HT-29 (cell line): ENCODE measurements at regions not wholly inside any gene's neighbourhood (a gene's known extent, or its start where the extent isn't known, plus 50 kb on each side); places are given as distances from the start of the nearest gene placed in this dataset.

Source experiments
- DNase-seq: peaks from one replicate; pipeline ENCODE4 v3.0.0-alpha.2; 2015; ENCODE audit warnings: low spot score

GRCh38 chr1:62981434-62981833 is 197.5 kb downstream of the ATG4C start:
- DNase-seq = no peak

DNA sequence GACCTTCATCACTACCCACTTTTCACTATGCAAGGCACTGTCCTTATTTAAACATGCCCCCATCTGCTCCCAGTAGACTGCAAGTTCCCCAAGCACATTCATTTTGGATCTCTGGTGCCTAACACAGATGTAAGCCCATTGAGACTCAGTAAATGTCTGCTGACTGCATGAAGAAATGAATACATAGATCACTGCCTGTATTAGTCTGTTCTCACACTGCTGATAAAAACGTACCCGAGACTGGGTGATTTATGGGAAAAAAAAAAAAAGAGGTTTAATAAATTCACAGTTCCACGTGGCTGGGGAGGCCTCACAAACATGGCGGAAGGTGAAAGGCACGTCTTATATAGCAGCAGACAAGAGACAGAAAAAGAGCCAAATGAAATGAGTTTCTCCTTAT is 204.9 kb downstream of the ATG4C start:
- no peak for DNase-seq

GRCh38 chr1:62989497-62989896 is 205.6 kb downstream of the ATG4C start:
- no peak for DNase-seq

DNA sequence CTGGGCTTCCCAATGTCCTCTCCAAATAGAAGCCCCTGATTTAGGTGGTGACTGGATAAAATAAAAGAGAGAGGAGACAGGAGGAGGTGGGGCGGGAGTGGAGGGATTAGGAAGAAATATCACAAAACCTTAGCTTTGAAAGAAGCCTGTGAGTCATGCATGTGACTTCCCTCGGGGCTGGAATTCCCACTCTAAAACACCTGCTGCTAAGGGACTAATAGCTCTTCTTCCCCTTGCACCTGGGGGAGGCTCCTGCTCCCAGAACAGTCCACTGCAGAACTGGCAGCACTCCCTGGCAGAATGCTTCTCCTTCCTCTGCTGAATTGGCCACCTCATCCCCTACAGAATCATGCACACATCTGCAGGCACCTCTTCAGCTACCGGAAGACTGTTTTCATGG is 207.2 kb downstream of the ATG4C start:
- no peak for DNase-seq

DNA sequence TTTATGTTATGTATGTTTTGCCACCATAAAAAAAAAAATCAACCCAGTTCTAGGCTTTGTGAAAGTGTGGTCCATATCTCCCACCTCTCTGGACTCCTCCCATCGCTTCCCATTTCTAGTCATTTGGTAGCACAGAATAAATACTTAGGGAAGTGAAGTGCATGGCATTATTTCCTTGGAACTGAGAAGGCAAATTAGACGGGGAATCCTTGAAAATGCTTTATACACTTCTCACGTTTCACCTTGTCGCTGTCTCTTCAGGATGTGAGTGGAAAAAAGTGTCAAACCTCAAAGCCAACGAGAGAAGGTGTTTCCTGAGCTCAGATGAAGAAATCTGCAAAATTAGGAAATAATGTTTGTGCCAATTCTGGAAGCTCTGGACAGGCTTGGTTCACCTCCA is 209.9 kb downstream of the ATG4C start:
- DNase-seq = no peak

- no peak for DNase-seq
These were observed 211.2 kb downstream of the ATG4C start for GRCh38 chr1:62995173-62995572.

- no peak for DNase-seq
These were observed 214.0 kb downstream of the ATG4C start for GRCh38 chr1:62997884-62998283.

DNA sequence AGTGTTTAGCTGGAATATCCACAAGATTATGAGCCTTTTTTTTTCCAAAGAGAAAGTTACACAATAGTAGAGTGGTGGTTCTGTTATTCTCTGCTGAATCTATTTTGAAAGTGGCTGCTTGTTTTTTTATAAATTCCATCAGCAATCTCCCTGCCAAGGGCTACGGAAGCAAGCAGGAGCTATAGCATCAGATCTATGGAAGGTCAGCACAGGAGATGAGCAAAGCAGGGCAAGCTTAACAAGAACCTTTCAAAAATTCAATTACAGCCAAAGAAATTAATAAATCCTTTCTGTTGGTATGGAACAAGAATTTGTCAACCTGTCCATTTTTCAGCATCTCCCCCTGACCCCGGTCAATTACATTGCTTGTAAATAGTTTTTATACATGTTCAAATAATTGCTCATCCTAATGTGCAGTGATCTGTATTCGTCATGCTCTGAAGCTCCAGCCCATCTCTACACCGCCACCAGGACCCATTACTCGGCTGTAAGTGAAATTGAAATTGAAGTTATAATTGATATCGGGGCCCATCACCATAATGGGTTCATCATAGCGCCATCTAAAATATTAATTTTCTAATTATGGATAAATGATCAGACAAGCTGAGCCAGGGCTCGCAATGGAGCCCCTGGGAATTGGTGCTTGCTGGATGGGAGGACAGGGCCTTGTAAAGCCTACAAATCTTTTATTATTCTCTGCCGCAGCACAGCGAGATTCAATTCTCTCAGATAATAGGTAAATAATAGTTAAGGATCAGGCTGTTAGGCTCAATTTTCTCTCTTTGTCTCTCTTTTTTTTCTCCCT is 215.1 kb downstream of the ATG4C start:
- no peak for DNase-seq

DNA sequence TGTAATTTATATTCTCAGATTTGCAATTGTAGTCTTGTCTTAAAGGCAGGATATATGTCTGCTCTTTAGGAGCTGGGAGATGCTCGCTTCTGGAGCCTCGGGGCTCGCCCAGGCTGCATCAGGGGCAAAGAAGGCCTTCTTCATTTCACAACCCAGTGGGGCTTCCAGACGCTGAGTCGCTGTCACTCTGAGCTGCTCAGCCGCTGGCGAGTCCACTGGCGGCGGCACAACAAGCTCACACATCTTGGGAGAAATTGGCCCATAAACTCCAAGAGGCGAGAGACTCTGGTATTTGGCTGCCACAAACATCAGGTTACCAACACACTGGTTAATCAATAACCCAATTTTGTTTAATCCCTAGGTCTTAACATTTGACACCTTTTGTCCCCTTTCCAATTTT is 216.6 kb downstream of the ATG4C start:
- DNase-seq = no peak

- DNase-seq = peak; percentile 32
These were observed 220.9 kb downstream of the ATG4C start for GRCh38 chr1:63004868-63005267.

- DNase-seq = no peak
These were observed 221.9 kb downstream of the ATG4C start for GRCh38 chr1:63005812-63006211.

- DNase-seq = no peak
These were observed 225.5 kb downstream of the ATG4C start for GRCh38 chr1:63009421-63009820.

DNA sequence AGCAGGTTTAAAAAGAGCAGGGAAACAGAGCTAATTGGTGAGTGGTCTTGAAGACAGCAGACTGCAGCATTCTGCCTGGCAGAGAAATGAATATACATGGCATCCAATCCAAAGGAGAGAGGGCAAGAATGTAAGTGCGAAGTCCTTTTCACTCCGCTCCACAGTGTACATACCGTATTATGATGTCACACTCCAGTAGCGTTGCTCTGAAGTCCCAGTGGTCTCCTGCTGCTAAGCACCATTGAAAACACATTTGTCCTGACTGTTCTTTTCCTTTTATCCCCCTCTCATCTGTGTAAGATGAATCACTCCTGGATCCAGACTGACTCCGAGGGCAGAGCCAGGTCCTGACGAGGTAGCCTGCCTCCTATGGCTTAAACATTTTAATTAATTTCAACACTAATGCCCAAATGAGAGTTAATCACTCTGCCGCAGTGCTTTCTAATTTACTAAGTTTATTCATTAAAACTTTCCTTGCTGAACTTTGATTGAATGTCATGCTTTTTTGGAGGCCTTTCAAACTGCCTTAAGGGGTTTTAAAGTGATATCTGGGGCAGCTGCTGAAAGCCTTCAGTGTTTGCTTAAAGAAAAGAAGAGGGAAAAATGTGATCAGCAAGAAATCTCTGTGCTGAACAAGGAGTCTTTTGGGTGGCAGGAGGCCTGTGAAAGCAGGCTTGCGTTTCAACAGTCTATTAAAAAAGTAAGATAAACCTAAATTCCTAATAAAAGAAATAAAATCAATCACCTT is 227.2 kb downstream of the ATG4C start:
- DNase-seq = no peak

DNA sequence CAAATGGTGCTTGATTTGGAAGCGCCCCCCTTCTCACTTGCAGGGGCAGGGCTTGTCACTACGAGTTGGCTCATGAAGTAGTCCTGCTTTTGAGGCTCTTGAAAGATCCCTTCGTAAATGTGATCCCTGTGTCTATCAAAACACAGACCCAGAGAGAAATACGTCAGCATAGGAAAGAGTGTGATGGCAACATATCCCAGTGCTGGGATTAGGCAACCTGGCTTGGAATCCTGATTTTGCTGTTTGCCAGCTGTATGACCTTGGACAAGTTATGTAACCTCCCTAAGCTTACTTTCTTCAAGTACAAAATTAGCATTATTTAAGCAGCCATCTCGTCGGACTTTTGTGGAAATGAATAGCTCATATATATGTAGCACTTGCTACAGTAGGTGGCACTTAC is 228.4 kb downstream of the ATG4C start:
- DNase-seq = no peak

DNA sequence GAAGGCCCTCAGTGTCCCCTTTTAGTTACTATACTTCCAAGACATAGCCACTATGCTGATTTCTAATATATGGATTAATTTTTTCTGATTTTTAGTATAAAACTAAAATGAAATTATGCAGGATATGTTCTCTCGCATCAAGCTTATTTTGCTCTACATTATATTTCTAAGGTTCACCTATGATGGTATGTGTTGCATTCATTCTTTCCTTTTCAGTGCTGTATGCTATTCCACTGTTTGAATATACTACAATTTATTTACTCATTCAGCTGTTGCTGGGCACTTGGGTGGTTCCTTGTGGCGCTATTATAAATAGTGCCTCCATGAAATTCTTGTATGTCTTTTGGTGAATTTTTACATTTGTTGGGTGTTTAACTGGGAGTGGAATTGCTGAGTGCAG is 230.3 kb downstream of the ATG4C start:
- no peak for DNase-seq

DNA sequence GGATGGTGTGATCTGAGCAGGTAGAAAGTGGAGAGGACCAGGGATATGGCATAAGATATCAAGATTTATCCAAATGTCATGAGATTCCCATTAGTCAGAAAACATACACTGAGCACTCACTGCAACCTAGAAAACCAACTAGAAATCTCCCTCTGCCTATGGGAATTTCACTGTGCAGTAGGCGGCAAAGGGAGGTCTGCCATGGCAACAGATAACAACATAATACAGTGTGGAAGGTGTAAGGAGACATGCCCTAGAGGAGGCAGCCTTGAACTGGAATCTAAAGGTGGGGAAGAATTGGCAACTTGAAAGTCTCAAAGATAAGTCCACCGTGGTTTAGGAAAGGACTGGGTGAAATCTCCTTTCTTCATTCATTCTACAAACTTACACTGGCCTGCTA is 238.4 kb downstream of the ATG4C start:
- no peak for DNase-seq

DNA sequence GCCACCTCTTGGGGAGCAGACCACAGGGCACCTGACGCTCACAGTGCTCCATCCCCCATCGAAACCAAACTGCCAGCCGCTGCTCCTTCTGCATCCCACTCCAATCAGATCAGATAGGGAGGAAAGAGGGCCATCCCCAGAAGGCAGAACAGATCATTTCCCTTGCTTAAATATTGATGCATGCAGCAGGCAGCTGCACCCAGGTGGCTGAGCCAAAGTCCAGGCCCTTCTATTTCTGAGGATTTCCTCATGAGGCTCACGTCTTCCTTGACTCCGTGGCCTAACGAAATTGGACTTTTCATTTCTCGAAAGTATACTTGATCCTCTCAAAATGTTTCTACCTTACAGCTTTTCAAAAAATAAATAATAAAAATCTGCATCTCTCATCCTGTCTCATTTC is 239.2 kb downstream of the ATG4C start:
- DNase-seq = no peak

GRCh38 chr1:63023637-63024036 is 239.7 kb downstream of the ATG4C start:
- DNase-seq = no peak

- no peak for DNase-seq
These were observed 240.2 kb downstream of the ATG4C start for GRCh38 chr1:63024132-63024531.

DNA sequence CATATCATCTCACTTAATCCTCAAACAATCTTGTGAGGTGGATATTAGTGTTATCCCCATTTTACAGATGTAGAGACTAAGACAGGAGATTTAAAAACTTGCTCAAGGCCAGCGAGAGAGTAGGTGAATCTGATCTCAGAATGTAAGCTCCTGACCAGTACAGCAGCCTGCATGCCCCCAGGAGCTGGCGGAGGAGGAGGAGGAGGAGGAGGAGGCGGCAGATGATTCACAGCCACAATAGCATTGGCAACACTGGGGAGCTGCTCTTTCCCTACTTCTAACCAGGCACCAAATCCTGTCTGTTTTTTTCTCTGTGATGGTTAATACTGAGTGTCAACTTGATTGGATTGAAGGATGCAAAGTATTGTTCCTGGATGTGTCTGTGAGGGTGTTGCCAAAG is 243.2 kb downstream of the ATG4C start:
- DNase-seq = no peak

- no peak for DNase-seq
These were observed 248.2 kb downstream of the ATG4C start for GRCh38 chr1:63032171-63032570.

- no peak for DNase-seq
These were observed 249.3 kb downstream of the ATG4C start for GRCh38 chr1:63033211-63033610.

- no peak for DNase-seq
These were observed 250.3 kb downstream of the ATG4C start for GRCh38 chr1:63034256-63034655.
